Right lobe of liver (tissue), 4 donors: ENCODE measurements at regions not wholly inside any gene's neighbourhood (a gene's known extent, or its start where the extent isn't known, plus 50 kb on each side); places are given as distances from the start of the nearest gene placed in this dataset.

Source experiments
- POLR2A ChIP-seq: fragments of 450-650 bp; IDR thresholded peaks from one replicate; pipeline ENCODE4 v1.6.1; 2017; ENCODE audit warnings: antibody characterized with exemption, mild to moderate bottlenecking
- TF ChIP-seq, protein P1 (sequence below), 4 donors: fragments of 200-600 bp in 3 of 4; fragments of 450-650 bp in 1 of 4; IDR thresholded peaks; one replicate each; pipeline versions ENCODE4 v1.5.1 to v1.8.0; 2016 to 2022; ENCODE audit warnings: antibody characterized with exemption in 4 of 4, mild to moderate bottlenecking in 2 of 4
- donor health status: DM: no; HTN: no; CAD: no.
- donor health status: DM: no; HTN: no; CAD: no.
- donor health status: DM: no; HTN: yes; CAD: no.

DNA sequence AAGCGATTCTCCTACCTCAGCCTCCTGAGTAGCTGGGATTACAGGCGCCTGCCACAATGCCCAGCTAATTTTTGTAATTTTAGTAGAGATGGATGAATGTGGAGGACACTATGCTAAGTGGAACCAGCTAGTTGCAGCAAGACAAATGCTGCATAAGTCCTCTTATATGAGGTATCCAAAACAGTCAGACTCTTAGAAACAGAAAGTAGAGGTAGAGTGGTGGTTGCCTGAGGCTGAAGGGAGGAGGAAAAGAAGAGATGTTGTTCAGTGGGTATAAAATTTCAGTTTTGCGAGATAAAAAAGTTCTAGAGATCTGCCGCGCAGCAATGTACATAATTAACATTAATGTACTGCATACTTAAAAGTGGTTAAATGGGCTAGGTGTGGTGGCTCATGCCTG lies 145.3 kb upstream of the SPRED2 start:
- TF ChIP-seq POLR2A: no peak
- TF ChIP-seq, protein P1, sequence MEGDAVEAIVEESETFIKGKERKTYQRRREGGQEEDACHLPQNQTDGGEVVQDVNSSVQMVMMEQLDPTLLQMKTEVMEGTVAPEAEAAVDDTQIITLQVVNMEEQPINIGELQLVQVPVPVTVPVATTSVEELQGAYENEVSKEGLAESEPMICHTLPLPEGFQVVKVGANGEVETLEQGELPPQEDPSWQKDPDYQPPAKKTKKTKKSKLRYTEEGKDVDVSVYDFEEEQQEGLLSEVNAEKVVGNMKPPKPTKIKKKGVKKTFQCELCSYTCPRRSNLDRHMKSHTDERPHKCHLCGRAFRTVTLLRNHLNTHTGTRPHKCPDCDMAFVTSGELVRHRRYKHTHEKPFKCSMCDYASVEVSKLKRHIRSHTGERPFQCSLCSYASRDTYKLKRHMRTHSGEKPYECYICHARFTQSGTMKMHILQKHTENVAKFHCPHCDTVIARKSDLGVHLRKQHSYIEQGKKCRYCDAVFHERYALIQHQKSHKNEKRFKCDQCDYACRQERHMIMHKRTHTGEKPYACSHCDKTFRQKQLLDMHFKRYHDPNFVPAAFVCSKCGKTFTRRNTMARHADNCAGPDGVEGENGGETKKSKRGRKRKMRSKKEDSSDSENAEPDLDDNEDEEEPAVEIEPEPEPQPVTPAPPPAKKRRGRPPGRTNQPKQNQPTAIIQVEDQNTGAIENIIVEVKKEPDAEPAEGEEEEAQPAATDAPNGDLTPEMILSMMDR (IDR thresholded peaks at IDR 0.05): no peak
